Activated T-cell treated with anti-CD3 and anti-CD28 coated beads, Interleukin-2, amount 50 U/mL, for 4 hours (primary cell): ENCODE measurements at regions not wholly inside any gene's neighbourhood (a gene's known extent, or its start where the extent isn't known, plus 50 kb on each side); places are given as distances from the start of the nearest gene placed in this dataset.

ENCODE experiments used
- ATAC-seq, 2 donors: fragments of 200-7000 bp; cut with Tn5 transposase; one replicate each; pipeline ENCODE4 v1.10.0; 2021
- DNase-seq: peaks from one replicate; pipeline ENCODE4 v3.0.0-alpha.2; 2020
- H3K27me3 Mint-ChIP-seq: one replicate; pipeline ENCODE4 v1.8.0; 2021; ENCODE audit warnings: low read depth, mixed read lengths
- H3K36me3 Mint-ChIP-seq: one replicate; pipeline ENCODE4 v1.8.0; 2022; ENCODE audit warnings: mixed read lengths; ENCODE audit not compliant: insufficient read depth
- H3K4me1 Mint-ChIP-seq: one replicate; pipeline ENCODE4 v1.8.0; 2021; ENCODE audit warnings: low read depth, mixed read lengths
- H3K4me3 Mint-ChIP-seq: one replicate; pipeline ENCODE4 v1.8.0; 2021; ENCODE audit warnings: mild to moderate bottlenecking, moderate library complexity, mixed read lengths
- H3K9me3 Mint-ChIP-seq: one replicate; pipeline ENCODE4 v1.8.0; 2021; ENCODE audit warnings: mixed read lengths

GRCh38 chr7:1322240-1323110 is 89.8 kb downstream of the UNCX start:
- no peaks in the 10 kb centered on the region for H3K4me1 Mint-ChIP-seq
- ATAC-seq (no peak), DNase-seq (no peak)
- no peaks in the 10 kb centered on the region for H3K9me3 Mint-ChIP-seq
- H3K27me3 Mint-ChIP-seq = peaks cover 18% of the 10 kb centered on the region
- no peaks in the 10 kb centered on the region for H3K36me3 Mint-ChIP-seq
- H3K4me3 Mint-ChIP-seq = no peak overlapping the region

GRCh38 chr7:1323178-1324027 is 90.7 kb downstream of the UNCX start:
- ATAC-seq (no peak), DNase-seq (no peak)
- H3K36me3 Mint-ChIP-seq = no peaks in the 10 kb centered on the region
- no peaks in the 10 kb centered on the region for H3K9me3 Mint-ChIP-seq
- H3K4me3 Mint-ChIP-seq = no peak overlapping the region
- peaks cover 18% of the 10 kb centered on the region for H3K27me3 Mint-ChIP-seq
- H3K4me1 Mint-ChIP-seq = no peaks in the 10 kb centered on the region

- Mint-ChIP-seq H3K36me3 (no peaks in the 10 kb centered on the region), H3K4me1 (no peaks in the 10 kb centered on the region), H3K27me3 (peaks cover 18% of the 10 kb centered on the region), H3K9me3 (no peaks in the 10 kb centered on the region), H3K4me3 (no peak overlapping the region)
- DNase-seq (no peak), ATAC-seq (no peak)
Observed at GRCh38 chr7:1324028-1324900, 91.6 kb downstream of the UNCX start.

GRCh38 chr7:1325246-1325645 is 92.6 kb downstream of the UNCX start:
- DNase-seq (no peak), ATAC-seq (no peak)
- no peaks in the 10 kb centered on the region for H3K4me1 Mint-ChIP-seq
- no peaks in the 10 kb centered on the region for H3K36me3 Mint-ChIP-seq
- no peaks in the 10 kb centered on the region for H3K9me3 Mint-ChIP-seq
- H3K4me3 Mint-ChIP-seq = no peak overlapping the region
- peaks cover 23% of the 10 kb centered on the region for H3K27me3 Mint-ChIP-seq

GRCh38 chr7:1325646-1326510 is 93.2 kb downstream of the UNCX start:
- Mint-ChIP-seq H3K36me3 (no peaks in the 10 kb centered on the region), H3K4me3 (no peak overlapping the region), H3K27me3 (peaks cover 27% of the 10 kb centered on the region), H3K4me1 (no peaks in the 10 kb centered on the region), H3K9me3 (no peaks in the 10 kb centered on the region)
- ATAC-seq = no peak
- no peak for DNase-seq

- no peaks in the 10 kb centered on the region for H3K9me3 Mint-ChIP-seq
- H3K36me3 Mint-ChIP-seq = no peaks in the 10 kb centered on the region
- no peaks in the 10 kb centered on the region for H3K4me1 Mint-ChIP-seq
- ATAC-seq (no peak), DNase-seq (no peak)
- no peak overlapping the region for H3K4me3 Mint-ChIP-seq
- peaks cover 27% of the 10 kb centered on the region for H3K27me3 Mint-ChIP-seq
Observed at GRCh38 chr7:1326511-1326785, 93.8 kb downstream of the UNCX start.

GRCh38 chr7:1329261-1329660 is 96.6 kb downstream of the UNCX start:
- peaks cover 31% of the 10 kb centered on the region for H3K27me3 Mint-ChIP-seq
- H3K4me1 Mint-ChIP-seq = no peaks in the 10 kb centered on the region
- ATAC-seq = no peak
- no peaks in the 10 kb centered on the region for H3K36me3 Mint-ChIP-seq
- DNase-seq = no peak
- no peaks in the 10 kb centered on the region for H3K9me3 Mint-ChIP-seq
- no peak overlapping the region for H3K4me3 Mint-ChIP-seq

- ATAC-seq (no peak), DNase-seq (no peak)
- H3K9me3 Mint-ChIP-seq = no peaks in the 10 kb centered on the region
- H3K36me3 Mint-ChIP-seq = no peaks in the 10 kb centered on the region
- no peak overlapping the region for H3K4me3 Mint-ChIP-seq
- H3K4me1 Mint-ChIP-seq = no peaks in the 10 kb centered on the region
- H3K27me3 Mint-ChIP-seq = peaks cover 34% of the 10 kb centered on the region
Observed at GRCh38 chr7:1329966-1330800, 97.5 kb downstream of the UNCX start.

GRCh38 chr7:1330801-1331425 is 98.2 kb downstream of the UNCX start:
- no peaks in the 10 kb centered on the region for H3K36me3 Mint-ChIP-seq
- no peaks in the 10 kb centered on the region for H3K9me3 Mint-ChIP-seq
- H3K27me3 Mint-ChIP-seq = peaks cover 37% of the 10 kb centered on the region
- no peaks in the 10 kb centered on the region for H3K4me1 Mint-ChIP-seq
- no peak for DNase-seq
- H3K4me3 Mint-ChIP-seq = no peak overlapping the region
- no peak for ATAC-seq

- Mint-ChIP-seq H3K4me3 (no peak overlapping the region), H3K27me3 (peaks cover 35% of the 10 kb centered on the region), H3K9me3 (peaks cover 8% of the 10 kb centered on the region), H3K4me1 (no peaks in the 10 kb centered on the region), H3K36me3 (no peaks in the 10 kb centered on the region)
- ATAC-seq (no peak), DNase-seq (no peak)
Observed at GRCh38 chr7:1331561-1332467, 99.1 kb downstream of the UNCX start.

- Mint-ChIP-seq H3K36me3 (no peaks in the 10 kb centered on the region), H3K4me3 (no peak overlapping the region), H3K27me3 (peaks cover 44% of the 10 kb centered on the region), H3K9me3 (peaks cover 11% of the 10 kb centered on the region), H3K4me1 (no peaks in the 10 kb centered on the region)
- DNase-seq (no peak), ATAC-seq (no peak)
Observed at GRCh38 chr7:1336509-1336908, 103.8 kb downstream of the UNCX start.

- Mint-ChIP-seq H3K9me3 (peaks cover 11% of the 10 kb centered on the region), H3K4me1 (no peaks in the 10 kb centered on the region), H3K4me3 (no peak overlapping the region), H3K36me3 (no peaks in the 10 kb centered on the region), H3K27me3 (peaks cover 25% of the 10 kb centered on the region)
- ATAC-seq (no peak), DNase-seq (no peak)
Observed at GRCh38 chr7:1339611-1340010, 106.9 kb downstream of the UNCX start.
